A549 (cell line): ENCODE measurements at regions not wholly inside any gene's neighbourhood (a gene's known extent, or its start where the extent isn't known, plus 50 kb on each side); places are given as distances from the start of the nearest gene placed in this dataset.

Experiments used
- CBX2 ChIP-seq: fragments of 200-600 bp; sonication (generic); IDR thresholded peaks from 2 replicates; pipeline ENCODE4 v1.6.1; 2016; ENCODE audit warnings: low read depth, mild to moderate bottlenecking, borderline replicate concordance
- CHD2 ChIP-seq: fragments of 150-350 bp; IDR thresholded peaks from 2 replicates; pipeline ENCODE4 v1.6.1; 2014; ENCODE audit warnings: low read length; ENCODE audit not compliant: partially characterized antibody
- E2F6 ChIP-seq: IDR thresholded peaks from 2 replicates; pipeline ENCODE4 v1.6.1; 2012; ENCODE audit warnings: low read depth, borderline replicate concordance
- FOSL2 ChIP-seq, 2 experiments: fragments of 450-650 bp in 1 of 2; fragments of >200 bp in 1 of 2; sonication (Bioruptor Twin) in 1 of 2; formaldehyde crosslinking; IDR thresholded peaks; 2 replicates each; pipeline versions ENCODE4 v1.5.0 to v1.6.1; 2016 to 2020; ENCODE audit warnings: mild to moderate bottlenecking in 1 of 2, moderate library complexity in 1 of 2
- KDM1A ChIP-seq: fragments of 200-600 bp; sonication (generic); IDR thresholded peaks from 2 replicates; pipeline ENCODE4 v1.6.1; 2016; ENCODE audit warnings: low read depth, mild to moderate bottlenecking
- MYC ChIP-seq: IDR thresholded peaks from 2 replicates; pipeline ENCODE4 v1.6.1; 2012; ENCODE audit warnings: mild to moderate bottlenecking, inconsistent platforms, low read length, improper control_type of control experiment, borderline replicate concordance
- PBX3 ChIP-seq: IDR thresholded peaks from 2 replicates; pipeline ENCODE4 v1.6.1; 2012
- POLR2A ChIP-seq: IDR thresholded peaks from 2 replicates; pipeline ENCODE4 v1.6.1; 2012; ENCODE audit warnings: mild to moderate bottlenecking, low read length
- SMC3 ChIP-seq: fragments of >200 bp; sonication (Bioruptor Twin); formaldehyde crosslinking; IDR thresholded peaks from 3 replicates; pipeline ENCODE4 v1.6.1; 2018; ENCODE audit warnings: inconsistent platforms
- USF2 ChIP-seq: fragments of 450-650 bp; IDR thresholded peaks from 2 replicates; pipeline ENCODE4 v1.6.1; 2014; ENCODE audit warnings: antibody characterized with exemption
- TF ChIP-seq, protein P1 (sequence below): fragments of >200 bp; sonication (Bioruptor Twin); formaldehyde crosslinking; IDR thresholded peaks from 3 replicates; pipeline ENCODE4 v1.5.1; 2016

DNA sequence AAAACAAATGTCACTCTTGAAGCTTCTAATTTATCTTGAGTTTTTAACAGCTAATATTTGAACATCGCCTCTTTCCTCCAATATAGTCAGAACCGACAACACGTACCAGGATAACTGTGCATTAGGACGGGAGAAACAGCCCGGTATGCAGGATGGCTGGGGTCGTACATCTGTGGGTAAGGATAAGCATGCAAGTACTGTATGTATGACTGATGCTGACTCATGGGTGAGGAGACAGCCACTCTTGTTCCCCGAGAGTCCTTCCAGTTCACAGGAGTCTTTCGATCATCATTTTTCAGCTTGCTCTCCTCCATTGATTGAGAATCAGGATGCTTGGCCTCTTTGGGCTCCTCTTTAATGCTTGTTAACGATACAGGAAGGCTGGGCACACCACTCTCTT, 102.3 kb downstream of the ZNF608 start:
- TF ChIP-seq SMC3 (no peak), KDM1A (no peak), CHD2 (no peak), POLR2A (no peak), USF2 (no peak), CBX2 (no peak), FOSL2 (IDR thresholded peaks at IDR 0.05) (no peak), FOSL2 (CRISPR knock-in tag; IDR thresholded peaks at IDR 0.05) (no peak), PBX3 (no peak), MYC (no peak), E2F6 (no peak)
- TF ChIP-seq, protein P1, sequence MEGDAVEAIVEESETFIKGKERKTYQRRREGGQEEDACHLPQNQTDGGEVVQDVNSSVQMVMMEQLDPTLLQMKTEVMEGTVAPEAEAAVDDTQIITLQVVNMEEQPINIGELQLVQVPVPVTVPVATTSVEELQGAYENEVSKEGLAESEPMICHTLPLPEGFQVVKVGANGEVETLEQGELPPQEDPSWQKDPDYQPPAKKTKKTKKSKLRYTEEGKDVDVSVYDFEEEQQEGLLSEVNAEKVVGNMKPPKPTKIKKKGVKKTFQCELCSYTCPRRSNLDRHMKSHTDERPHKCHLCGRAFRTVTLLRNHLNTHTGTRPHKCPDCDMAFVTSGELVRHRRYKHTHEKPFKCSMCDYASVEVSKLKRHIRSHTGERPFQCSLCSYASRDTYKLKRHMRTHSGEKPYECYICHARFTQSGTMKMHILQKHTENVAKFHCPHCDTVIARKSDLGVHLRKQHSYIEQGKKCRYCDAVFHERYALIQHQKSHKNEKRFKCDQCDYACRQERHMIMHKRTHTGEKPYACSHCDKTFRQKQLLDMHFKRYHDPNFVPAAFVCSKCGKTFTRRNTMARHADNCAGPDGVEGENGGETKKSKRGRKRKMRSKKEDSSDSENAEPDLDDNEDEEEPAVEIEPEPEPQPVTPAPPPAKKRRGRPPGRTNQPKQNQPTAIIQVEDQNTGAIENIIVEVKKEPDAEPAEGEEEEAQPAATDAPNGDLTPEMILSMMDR: no peak
